AG04450 (cell line): ENCODE measurements at regions not wholly inside any gene's neighbourhood (a gene's known extent, or its start where the extent isn't known, plus 50 kb on each side); places are given as distances from the start of the nearest gene placed in this dataset.

Source experiments
- CTCF ChIA-PET: fragments of 300-600, 350-600 bp; formaldehyde crosslinking; extraction: SDS; loops from one replicate; lab custom pipeline; 2022; ENCODE audit warnings: antibody characterized with exemption, inconsistent platforms; lab: Charles Lee
- POLR2A ChIA-PET: fragments of 350-600 bp; formaldehyde crosslinking; extraction: SDS; loops from one replicate; lab custom pipeline; 2021; ENCODE audit warnings: antibody characterized with exemption, inconsistent platforms; lab: Yijun Ruan, JAX
- DNase-seq: peaks from one replicate; pipeline ENCODE4 v3.0.0-alpha.2; 2011; ENCODE audit warnings: low read depth, low spot score
- H3K27ac ChIP-seq: one replicate; pipeline ENCODE4 v1.5.1; 2012; ENCODE audit warnings: low read depth, low read length, control low read depth
- H3K27me3 ChIP-seq: one replicate; pipeline ENCODE4 v1.6.0; 2012; ENCODE audit warnings: low read length; ENCODE audit not compliant: control insufficient read depth, insufficient read depth
- H3K4me3 ChIP-seq: 2 replicates; pipeline ENCODE4 v1.5.1; 2011; ENCODE audit warnings: mild to moderate bottlenecking, low read depth, low read length, control low read depth
- H3K9me3 ChIP-seq: 2 replicates; pipeline ENCODE4 v1.5.1; 2012; ENCODE audit warnings: low read length; ENCODE audit not compliant: control insufficient read depth, insufficient read depth
- TF ChIP-seq, protein P1 (sequence below): IDR thresholded peaks from 2 replicates; pipeline ENCODE4 v1.5.1; 2011; ENCODE audit warnings: low read depth, low read length, control low read depth, inconsistent platforms

GRCh38 chr20:24877652-24878051, 71.4 kb upstream of the CST7 start:
- TF ChIP-seq, protein P1, sequence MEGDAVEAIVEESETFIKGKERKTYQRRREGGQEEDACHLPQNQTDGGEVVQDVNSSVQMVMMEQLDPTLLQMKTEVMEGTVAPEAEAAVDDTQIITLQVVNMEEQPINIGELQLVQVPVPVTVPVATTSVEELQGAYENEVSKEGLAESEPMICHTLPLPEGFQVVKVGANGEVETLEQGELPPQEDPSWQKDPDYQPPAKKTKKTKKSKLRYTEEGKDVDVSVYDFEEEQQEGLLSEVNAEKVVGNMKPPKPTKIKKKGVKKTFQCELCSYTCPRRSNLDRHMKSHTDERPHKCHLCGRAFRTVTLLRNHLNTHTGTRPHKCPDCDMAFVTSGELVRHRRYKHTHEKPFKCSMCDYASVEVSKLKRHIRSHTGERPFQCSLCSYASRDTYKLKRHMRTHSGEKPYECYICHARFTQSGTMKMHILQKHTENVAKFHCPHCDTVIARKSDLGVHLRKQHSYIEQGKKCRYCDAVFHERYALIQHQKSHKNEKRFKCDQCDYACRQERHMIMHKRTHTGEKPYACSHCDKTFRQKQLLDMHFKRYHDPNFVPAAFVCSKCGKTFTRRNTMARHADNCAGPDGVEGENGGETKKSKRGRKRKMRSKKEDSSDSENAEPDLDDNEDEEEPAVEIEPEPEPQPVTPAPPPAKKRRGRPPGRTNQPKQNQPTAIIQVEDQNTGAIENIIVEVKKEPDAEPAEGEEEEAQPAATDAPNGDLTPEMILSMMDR = no peak
- ChIA-PET CTCF (no interaction called here), POLR2A (no interaction called here)
- Histone ChIP-seq H3K4me3 (no peak overlapping the region), H3K27me3 (no peaks in the 10 kb centered on the region), H3K27ac (no peak overlapping the region), H3K9me3 (no peaks in the 10 kb centered on the region; the same call in 1 of the 2 replicates)
- DNase-seq = no peak

DNA sequence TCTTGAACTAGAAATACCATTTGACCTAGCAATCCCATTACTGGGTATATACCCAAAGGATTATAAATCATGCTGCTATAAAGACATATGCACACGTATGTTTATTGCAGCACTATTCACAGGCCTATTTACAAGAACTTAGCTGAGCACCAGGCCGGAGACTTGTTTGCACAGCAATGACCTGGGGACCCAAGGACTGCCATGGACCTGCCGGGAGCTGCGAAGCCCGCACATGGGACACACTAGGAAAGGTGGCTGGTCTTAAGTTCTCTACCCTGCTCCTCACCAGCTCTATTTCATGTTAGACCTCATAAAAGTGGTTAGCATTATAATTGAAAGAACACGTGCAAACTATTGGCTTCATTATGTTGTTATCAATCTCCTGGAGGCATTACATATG, 70.4 kb upstream of the CST7 start:
- TF ChIP-seq, protein P1 = no peak
- CTCF ChIA-PET = no interaction called here
- Histone ChIP-seq H3K9me3 (no peaks in the 10 kb centered on the region; the same call in 1 of the 2 replicates), H3K27ac (no peak overlapping the region), H3K27me3 (no peaks in the 10 kb centered on the region), H3K4me3 (no peak overlapping the region)
- no peak for DNase-seq
- POLR2A ChIA-PET = no interaction called here

DNA sequence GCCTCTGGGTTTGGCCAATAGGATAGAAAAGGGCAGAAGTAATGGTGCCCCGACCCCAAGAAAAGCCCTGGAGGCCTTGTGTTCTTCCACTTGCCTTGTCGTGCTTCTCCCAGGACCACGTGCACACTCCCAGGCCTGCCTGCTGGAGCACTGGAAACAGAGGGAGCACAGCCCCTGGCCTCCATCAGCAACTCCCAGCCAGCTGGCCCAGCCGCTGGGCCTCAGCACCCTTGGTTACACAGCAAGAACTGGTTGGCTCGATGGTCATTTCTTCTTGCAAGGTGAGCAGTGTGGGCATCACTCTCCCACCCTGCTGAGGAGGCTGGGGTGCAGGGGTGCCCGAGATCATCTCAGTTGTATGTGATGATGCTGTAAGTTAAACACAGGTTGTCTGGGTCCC, 69.2 kb upstream of the CST7 start:
- no peaks in the 10 kb centered on the region for H3K27me3 ChIP-seq
- no peaks in the 10 kb centered on the region; the same call in 1 of the 2 replicates for H3K9me3 ChIP-seq
- TF ChIP-seq, protein P1 = no peak
- no peak for DNase-seq
- H3K4me3 ChIP-seq = no peak overlapping the region
- H3K27ac ChIP-seq = no peak overlapping the region
- POLR2A ChIA-PET = no interaction called here
- CTCF ChIA-PET = no interaction called here

DNA sequence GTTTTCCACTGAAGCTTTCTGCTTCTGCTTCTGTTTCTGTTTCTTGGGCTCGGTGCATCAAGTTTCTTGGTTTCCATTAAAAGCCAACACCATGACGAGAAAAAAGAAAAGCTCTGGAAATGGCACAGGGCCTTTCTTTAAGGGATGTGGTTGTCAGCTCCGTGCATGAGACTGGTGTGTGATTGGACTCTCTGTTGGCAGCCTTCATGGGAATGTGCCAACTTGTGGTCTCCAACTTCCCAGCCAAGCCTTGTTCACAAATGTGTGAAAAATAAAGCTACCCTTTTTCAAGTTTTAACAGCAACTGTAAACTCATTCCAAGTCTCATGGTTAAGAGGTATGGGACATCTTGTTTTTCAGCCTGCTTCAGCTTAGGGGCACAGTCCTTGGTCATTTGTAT, 68.7 kb upstream of the CST7 start:
- CTCF ChIA-PET = no interaction called here
- TF ChIP-seq, protein P1 = no peak
- POLR2A ChIA-PET = no interaction called here
- no peak for DNase-seq
- Histone ChIP-seq H3K4me3 (no peak overlapping the region), H3K27me3 (no peaks in the 10 kb centered on the region), H3K27ac (no peak overlapping the region), H3K9me3 (no peaks in the 10 kb centered on the region; the same call in 1 of the 2 replicates)

DNA sequence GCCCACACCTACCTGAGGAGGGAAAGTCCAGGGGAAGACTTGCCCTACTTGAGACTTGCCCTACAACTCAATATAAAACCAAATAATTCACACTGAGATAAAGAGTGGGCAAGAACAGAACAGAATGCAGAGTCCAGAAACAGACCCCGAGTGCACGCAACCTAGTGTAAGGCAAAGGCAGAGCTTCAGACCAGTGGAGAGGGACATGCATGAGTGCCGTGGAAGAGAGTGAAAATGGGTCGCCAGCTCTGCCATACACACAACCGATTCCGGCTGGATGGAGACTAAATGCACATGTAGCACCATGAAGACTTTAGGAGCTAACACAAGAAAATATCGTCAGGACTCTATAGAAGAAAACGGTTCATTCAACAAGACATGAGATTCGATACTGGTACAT, 58.8 kb upstream of the CST7 start:
- Histone ChIP-seq H3K27me3 (no peaks in the 10 kb centered on the region), H3K9me3 (peaks cover 6% of the 10 kb centered on the region; the same call in 1 of the 2 replicates), H3K27ac (no peak overlapping the region), H3K4me3 (no peak overlapping the region)
- TF ChIP-seq, protein P1 = no peak
- ChIA-PET CTCF (no interaction called here), POLR2A (no interaction called here)
- no peak for DNase-seq
